ENCODE measurements at regions not wholly inside any gene's neighbourhood (a gene's known extent, or its start where the extent isn't known, plus 50 kb on each side); places are given as distances from the start of the nearest gene placed in this dataset.

- TF ChIP-seq POLR2AphosphoS5 (IDR thresholded peaks at IDR 0.05; ENCODE audit: low read depth, low read length) (no peak), MAFK (IDR thresholded peaks at IDR 0.05; ENCODE audit: low read depth, low read length) (no peak), EP300 (IDR thresholded peaks at IDR 0.05; ENCODE audit: borderline replicate concordance in 1 of 2, low read depth in 2 of 2, low read length in 2 of 2) (no peak), NANOG (IDR thresholded peaks at IDR 0.05; ENCODE audit: insufficient read depth, low read depth, low read length, poor library complexity, severe bottlenecking) (no peak), POLR2A (IDR thresholded peaks at IDR 0.05; ENCODE audit: control extremely low read depth in 1 of 2, low read depth in 2 of 2, low read length in 2 of 2) (no peak), ATF2 (IDR thresholded peaks at IDR 0.05; ENCODE audit: low read length) (no peak), CBX5 (IDR thresholded peaks at IDR 0.05; ENCODE audit: low read depth, low read length) (no peak), TAF1 (IDR thresholded peaks at IDR 0.05; ENCODE audit: low read depth, low read length) (no peak), BRCA1 (IDR thresholded peaks at IDR 0.05; ENCODE audit: low read depth, low read length) (no peak), CHD1 (IDR thresholded peaks at IDR 0.05; ENCODE audit: low read depth, low read length) (no peak)
- TF ChIP-seq, protein P1, sequence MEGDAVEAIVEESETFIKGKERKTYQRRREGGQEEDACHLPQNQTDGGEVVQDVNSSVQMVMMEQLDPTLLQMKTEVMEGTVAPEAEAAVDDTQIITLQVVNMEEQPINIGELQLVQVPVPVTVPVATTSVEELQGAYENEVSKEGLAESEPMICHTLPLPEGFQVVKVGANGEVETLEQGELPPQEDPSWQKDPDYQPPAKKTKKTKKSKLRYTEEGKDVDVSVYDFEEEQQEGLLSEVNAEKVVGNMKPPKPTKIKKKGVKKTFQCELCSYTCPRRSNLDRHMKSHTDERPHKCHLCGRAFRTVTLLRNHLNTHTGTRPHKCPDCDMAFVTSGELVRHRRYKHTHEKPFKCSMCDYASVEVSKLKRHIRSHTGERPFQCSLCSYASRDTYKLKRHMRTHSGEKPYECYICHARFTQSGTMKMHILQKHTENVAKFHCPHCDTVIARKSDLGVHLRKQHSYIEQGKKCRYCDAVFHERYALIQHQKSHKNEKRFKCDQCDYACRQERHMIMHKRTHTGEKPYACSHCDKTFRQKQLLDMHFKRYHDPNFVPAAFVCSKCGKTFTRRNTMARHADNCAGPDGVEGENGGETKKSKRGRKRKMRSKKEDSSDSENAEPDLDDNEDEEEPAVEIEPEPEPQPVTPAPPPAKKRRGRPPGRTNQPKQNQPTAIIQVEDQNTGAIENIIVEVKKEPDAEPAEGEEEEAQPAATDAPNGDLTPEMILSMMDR (IDR thresholded peaks at IDR 0.05; ENCODE audit: control extremely low read depth in 1 of 3, insufficient read depth in 1 of 3, low read depth in 1 of 3, low read length in 3 of 3) = no peak
These were observed 273.8 kb upstream of the DUSP10 start for GRCh38 chr1:222015686-222016085.

Data from H1 (cell line).